ENCODE measurements at regions not wholly inside any gene's neighbourhood (a gene's known extent, or its start where the extent isn't known, plus 50 kb on each side); places are given as distances from the start of the nearest gene placed in this dataset.

DNA sequence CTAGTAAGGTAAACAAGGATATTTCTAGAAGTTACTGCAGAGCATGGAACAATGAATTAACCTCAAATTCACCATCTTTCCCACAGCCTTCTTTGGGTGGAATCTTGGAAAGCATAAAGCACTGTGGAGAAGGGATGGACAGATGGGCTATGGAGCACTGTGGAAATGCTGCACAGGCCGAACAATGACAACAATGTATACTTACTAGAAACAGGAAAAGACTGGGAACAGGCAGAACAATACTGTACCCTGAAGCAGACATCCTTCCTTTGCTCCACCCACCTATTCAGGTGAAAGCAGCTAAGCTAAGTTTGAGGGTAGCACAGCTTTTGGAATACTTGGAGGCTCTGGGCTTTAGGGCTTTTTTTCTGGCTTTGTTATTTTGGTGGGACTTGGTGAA, 250.6 kb upstream of the KLF8 start:
- Histone ChIP-seq H3K4me1 (ENCODE audit: insufficient read depth, insufficient read length) (no peaks in the 10 kb centered on the region), H3K27me3 (ENCODE audit: insufficient read depth, insufficient read length) (no peaks in the 10 kb centered on the region), H3K36me3 (ENCODE audit: insufficient read depth, insufficient read length, low read length) (no peaks in the 10 kb centered on the region), H3K9ac (ENCODE audit: insufficient read length, low read depth) (no peak overlapping the region), H3K9me3 (ENCODE audit: insufficient read depth, low read length) (no peaks in the 10 kb centered on the region), H3K4me3 (ENCODE audit: insufficient read length, low read depth) (no peak overlapping the region)
- TF ChIP-seq YY1 (IDR thresholded peaks at IDR 0.05; ENCODE audit: insufficient read depth, insufficient read length) (no peak), SUZ12 (IDR thresholded peaks at IDR 0.05; ENCODE audit: extremely low read depth, insufficient read depth, insufficient read length) (no peak), ZNF274 (IDR thresholded peaks at IDR 0.05; ENCODE audit: low read depth, low read length) (no peak)
- no peak for DNase-seq (ENCODE audit: low read depth, low spot score)

DNA sequence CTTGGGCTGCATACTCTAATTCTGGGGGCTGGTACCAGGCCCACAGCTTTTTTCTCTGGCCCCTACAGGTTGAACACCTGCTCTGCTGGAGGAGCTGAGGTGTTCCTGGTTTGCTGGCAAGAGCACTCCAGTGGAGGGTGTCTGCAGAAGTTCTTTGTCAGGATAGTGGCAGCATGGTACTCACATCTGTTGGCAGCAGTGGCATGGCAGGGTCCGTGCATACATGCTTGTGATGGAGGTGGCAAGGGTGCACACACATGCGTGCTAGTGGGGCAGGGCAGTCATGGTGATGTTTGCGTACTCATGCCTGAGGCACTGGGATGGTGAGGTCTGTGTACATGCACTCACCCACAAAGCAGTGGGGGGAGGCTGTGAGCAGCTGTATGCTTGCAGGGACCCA, 235.5 kb upstream of the KLF8 start:
- TF ChIP-seq ZNF274 (IDR thresholded peaks at IDR 0.05; ENCODE audit: low read depth, low read length) (no peak), SUZ12 (IDR thresholded peaks at IDR 0.05; ENCODE audit: extremely low read depth, insufficient read depth, insufficient read length) (no peak), YY1 (IDR thresholded peaks at IDR 0.05; ENCODE audit: insufficient read depth, insufficient read length) (no peak)
- Histone ChIP-seq H3K9ac (ENCODE audit: insufficient read length, low read depth) (no peak overlapping the region), H3K4me1 (ENCODE audit: insufficient read depth, insufficient read length) (no peaks in the 10 kb centered on the region), H3K27me3 (ENCODE audit: insufficient read depth, insufficient read length) (no peaks in the 10 kb centered on the region), H3K9me3 (ENCODE audit: insufficient read depth, low read length) (no peaks in the 10 kb centered on the region), H3K4me3 (ENCODE audit: insufficient read length, low read depth) (no peak overlapping the region), H3K36me3 (ENCODE audit: insufficient read depth, insufficient read length, low read length) (no peaks in the 10 kb centered on the region)
- DNase-seq (ENCODE audit: low read depth, low spot score): no peak

DNA sequence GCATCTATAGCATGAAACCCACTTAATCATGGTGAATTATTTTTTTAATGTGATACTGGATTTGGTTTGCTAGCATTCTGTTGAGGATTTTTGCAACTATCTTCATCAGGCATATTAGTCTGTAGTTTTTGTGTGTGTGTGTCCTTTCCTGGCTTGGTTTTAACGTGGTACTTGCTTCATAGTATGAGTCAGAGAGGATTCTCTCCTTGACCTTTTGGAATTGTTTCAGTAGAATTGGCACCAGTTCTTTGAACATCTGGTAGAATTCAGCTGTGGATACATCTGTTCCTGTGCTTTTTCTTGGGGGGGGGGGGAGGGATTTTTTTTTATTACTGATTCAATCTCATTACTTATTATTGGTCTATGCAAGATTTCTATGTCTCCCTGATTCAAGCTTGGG, 232.0 kb upstream of the KLF8 start:
- TF ChIP-seq YY1 (IDR thresholded peaks at IDR 0.05; ENCODE audit: insufficient read depth, insufficient read length): no peak
- TF ChIP-seq SUZ12 (IDR thresholded peaks at IDR 0.05; ENCODE audit: extremely low read depth, insufficient read depth, insufficient read length): no peak
- TF ChIP-seq ZNF274 (IDR thresholded peaks at IDR 0.05; ENCODE audit: low read depth, low read length): no peak

GRCh38 chrX:56000729-56001128, 231.4 kb upstream of the KLF8 start:
- no peaks in the 10 kb centered on the region for H3K9me3 ChIP-seq (ENCODE audit: insufficient read depth, low read length)
- no peaks in the 10 kb centered on the region for H3K27me3 ChIP-seq (ENCODE audit: insufficient read depth, insufficient read length)
- no peaks in the 10 kb centered on the region for H3K4me1 ChIP-seq (ENCODE audit: insufficient read depth, insufficient read length)
- DNase-seq (ENCODE audit: low read depth, low spot score): no peak
- no peak overlapping the region for H3K4me3 ChIP-seq (ENCODE audit: insufficient read length, low read depth)
- no peaks in the 10 kb centered on the region for H3K36me3 ChIP-seq (ENCODE audit: insufficient read depth, insufficient read length, low read length)
- no peak overlapping the region for H3K9ac ChIP-seq (ENCODE audit: insufficient read length, low read depth)
- no peak for TF ChIP-seq YY1 (IDR thresholded peaks at IDR 0.05; ENCODE audit: insufficient read depth, insufficient read length)
- TF ChIP-seq SUZ12 (IDR thresholded peaks at IDR 0.05; ENCODE audit: extremely low read depth, insufficient read depth, insufficient read length): no peak
- TF ChIP-seq ZNF274 (IDR thresholded peaks at IDR 0.05; ENCODE audit: low read depth, low read length): no peak

More for the DNA sequence above, 232.0 kb upstream of the KLF8 start:
- no peak for DNase-seq (ENCODE audit: low read depth, low spot score)
- H3K9me3 ChIP-seq (ENCODE audit: insufficient read depth, low read length): no peaks in the 10 kb centered on the region
- no peak overlapping the region for H3K9ac ChIP-seq (ENCODE audit: insufficient read length, low read depth)
- no peaks in the 10 kb centered on the region for H3K27me3 ChIP-seq (ENCODE audit: insufficient read depth, insufficient read length)
- no peaks in the 10 kb centered on the region for H3K4me1 ChIP-seq (ENCODE audit: insufficient read depth, insufficient read length)
- H3K36me3 ChIP-seq (ENCODE audit: insufficient read depth, insufficient read length, low read length): no peaks in the 10 kb centered on the region
- no peak overlapping the region for H3K4me3 ChIP-seq (ENCODE audit: insufficient read length, low read depth)

- no peak for DNase-seq (ENCODE audit: low read depth, low spot score)
- H3K36me3 ChIP-seq (ENCODE audit: insufficient read depth, insufficient read length, low read length): no peaks in the 10 kb centered on the region
- no peaks in the 10 kb centered on the region for H3K9me3 ChIP-seq (ENCODE audit: insufficient read depth, low read length)
- TF ChIP-seq SUZ12 (IDR thresholded peaks at IDR 0.05; ENCODE audit: extremely low read depth, insufficient read depth, insufficient read length) (no peak), ZNF274 (IDR thresholded peaks at IDR 0.05; ENCODE audit: low read depth, low read length) (no peak), YY1 (IDR thresholded peaks at IDR 0.05; ENCODE audit: insufficient read depth, insufficient read length) (no peak)
- H3K4me1 ChIP-seq (ENCODE audit: insufficient read depth, insufficient read length): no peaks in the 10 kb centered on the region
- H3K27me3 ChIP-seq (ENCODE audit: insufficient read depth, insufficient read length): no peaks in the 10 kb centered on the region
- no peak overlapping the region for H3K4me3 ChIP-seq (ENCODE audit: insufficient read length, low read depth)
- H3K9ac ChIP-seq (ENCODE audit: insufficient read length, low read depth): no peak overlapping the region
Measured at GRCh38 chrX:56025872-56026571, 206.1 kb upstream of the KLF8 start.

DNA sequence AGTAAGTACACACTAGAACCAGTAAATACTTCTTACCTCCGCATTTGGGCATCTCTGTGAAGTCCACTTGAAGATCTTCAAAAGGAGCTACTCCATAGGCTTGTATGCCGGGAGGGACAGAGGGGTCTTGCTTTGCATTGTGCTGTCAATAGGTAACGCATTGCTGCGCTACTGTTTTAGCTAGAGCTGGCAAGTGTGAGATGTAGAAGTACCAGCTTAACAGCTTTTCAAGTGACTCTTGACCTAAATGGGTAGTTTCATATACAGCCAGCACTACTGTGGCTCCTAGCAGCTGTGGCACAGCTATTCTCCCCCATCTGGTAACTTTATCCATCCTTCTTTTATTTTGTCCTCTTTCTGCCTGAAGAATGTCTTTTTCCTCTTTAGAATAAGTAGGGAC, 205.3 kb upstream of the KLF8 start:
- DNase-seq (ENCODE audit: low read depth, low spot score): no peak
- H3K4me1 ChIP-seq (ENCODE audit: insufficient read depth, insufficient read length): no peaks in the 10 kb centered on the region
- no peaks in the 10 kb centered on the region for H3K27me3 ChIP-seq (ENCODE audit: insufficient read depth, insufficient read length)
- no peak overlapping the region for H3K9ac ChIP-seq (ENCODE audit: insufficient read length, low read depth)
- TF ChIP-seq SUZ12 (IDR thresholded peaks at IDR 0.05; ENCODE audit: extremely low read depth, insufficient read depth, insufficient read length) (no peak), YY1 (IDR thresholded peaks at IDR 0.05; ENCODE audit: insufficient read depth, insufficient read length) (no peak), ZNF274 (IDR thresholded peaks at IDR 0.05; ENCODE audit: low read depth, low read length) (no peak)
- no peaks in the 10 kb centered on the region for H3K9me3 ChIP-seq (ENCODE audit: insufficient read depth, low read length)
- no peaks in the 10 kb centered on the region for H3K36me3 ChIP-seq (ENCODE audit: insufficient read depth, insufficient read length, low read length)
- no peak overlapping the region for H3K4me3 ChIP-seq (ENCODE audit: insufficient read length, low read depth)

- H3K4me1 ChIP-seq (ENCODE audit: insufficient read depth, insufficient read length): no peaks in the 10 kb centered on the region
- no peaks in the 10 kb centered on the region for H3K9me3 ChIP-seq (ENCODE audit: insufficient read depth, low read length)
- H3K27me3 ChIP-seq (ENCODE audit: insufficient read depth, insufficient read length): no peaks in the 10 kb centered on the region
- no peak for TF ChIP-seq ZNF274 (IDR thresholded peaks at IDR 0.05; ENCODE audit: low read depth, low read length)
- TF ChIP-seq YY1 (IDR thresholded peaks at IDR 0.05; ENCODE audit: insufficient read depth, insufficient read length): no peak
- TF ChIP-seq SUZ12 (IDR thresholded peaks at IDR 0.05; ENCODE audit: extremely low read depth, insufficient read depth, insufficient read length): no peak
- no peaks in the 10 kb centered on the region for H3K36me3 ChIP-seq (ENCODE audit: insufficient read depth, insufficient read length, low read length)
- H3K4me3 ChIP-seq (ENCODE audit: insufficient read length, low read depth): no peak overlapping the region
- no peak for DNase-seq (ENCODE audit: low read depth, low spot score)
- no peak overlapping the region for H3K9ac ChIP-seq (ENCODE audit: insufficient read length, low read depth)
Measured at GRCh38 chrX:56029188-56029587, 203.0 kb upstream of the KLF8 start.

Measured in NT2/D1 (cell line).